Neural progenitor cell (in vitro differentiated cells): ENCODE measurements at regions not wholly inside any gene's neighbourhood (a gene's known extent, or its start where the extent isn't known, plus 50 kb on each side); places are given as distances from the start of the nearest gene placed in this dataset.

Source experiments
- DNase-seq: peaks from one replicate; pipeline ENCODE4 v3.0.0-alpha.2; 2016; ENCODE audit warnings: low spot score
- H2AFZ ChIP-seq: fragments of 200-600 bp; sonication (generic); replicated peaks from 2 replicates; pipeline ENCODE4 v1.6.1; 2016; ENCODE audit warnings: antibody characterized with exemption
- H3F3A ChIP-seq: fragments of 200-600 bp; sonication (generic); 2 replicates; pipeline ENCODE4 v1.6.1; 2016; ENCODE audit warnings: antibody characterized with exemption, low read depth
- H3K27ac ChIP-seq: fragments of 200-600 bp; sonication (generic); 2 replicates; pipeline ENCODE4 v1.5.1; 2016; ENCODE audit warnings: mild to moderate bottlenecking
- H3K27me3 ChIP-seq: fragments of 200-600 bp; sonication (generic); 2 replicates; pipeline ENCODE4 v1.6.1; 2016; ENCODE audit warnings: mild to moderate bottlenecking, moderate library complexity
- H3K36me3 ChIP-seq: fragments of 200-600 bp; sonication (generic); 2 replicates; pipeline ENCODE4 v1.5.1; 2016
- H3K4me1 ChIP-seq: fragments of 200-600 bp; sonication (generic); 2 replicates; pipeline ENCODE4 v1.6.1; 2016; ENCODE audit warnings: mixed run types
- H3K4me2 ChIP-seq: fragments of 200-600 bp; sonication (generic); 2 replicates; pipeline ENCODE4 v1.6.1; 2016
- H3K4me3 ChIP-seq: fragments of 200-600 bp; sonication (generic); 2 replicates; pipeline ENCODE4 v1.5.1; 2016
- H3K79me2 ChIP-seq: fragments of 200-600 bp; sonication (generic); 2 replicates; pipeline ENCODE4 v1.6.1; 2016; ENCODE audit warnings: low read depth
- H3K9ac ChIP-seq: fragments of 200-600 bp; sonication (generic); 2 replicates; pipeline ENCODE4 v1.6.1; 2016
- H3K9me3 ChIP-seq: fragments of 200-600 bp; sonication (generic); 2 replicates; pipeline ENCODE4 v1.5.1; 2016; ENCODE audit warnings: low read depth
- H4K20me1 ChIP-seq: fragments of 200-600 bp; sonication (generic); 2 replicates; pipeline ENCODE4 v1.6.1; 2016; ENCODE audit warnings: low read depth
- H3K27ac Mint-ChIP-seq: 3 replicates; pipeline ENCODE4 v1.8.0; 2021; ENCODE audit warnings: mixed read lengths
- H3K27me3 Mint-ChIP-seq: 2 replicates; pipeline ENCODE4 v1.8.0; 2022; ENCODE audit warnings: low read depth, mild to moderate bottlenecking, inconsistent platforms, moderate library complexity, mixed read lengths; ENCODE audit not compliant: insufficient read depth
- H3K36me3 Mint-ChIP-seq: 3 replicates; pipeline ENCODE4 v1.8.0; 2021; ENCODE audit warnings: mixed read lengths
- H3K4me1 Mint-ChIP-seq: 3 replicates; pipeline ENCODE4 v1.8.0; 2021; ENCODE audit warnings: mixed read lengths
- H3K4me3 Mint-ChIP-seq: 3 replicates; pipeline ENCODE4 v1.8.0; 2021; ENCODE audit warnings: mild to moderate bottlenecking, moderate library complexity, mixed read lengths
- H3K9me3 Mint-ChIP-seq: 3 replicates; pipeline ENCODE4 v1.8.0; 2020; ENCODE audit warnings: mixed read lengths
- CTCF ChIP-seq: fragments of 200-600 bp; sonication (generic); IDR thresholded peaks from 2 replicates; pipeline ENCODE4 v1.5.1; 2017; ENCODE audit warnings: antibody characterized with exemption, mild to moderate bottlenecking
- EZH2 ChIP-seq: fragments of 200-600 bp; sonication (generic); IDR thresholded peaks from 2 replicates; pipeline ENCODE4 v1.6.1; 2017; ENCODE audit warnings: antibody characterized with exemption, mild to moderate bottlenecking, moderate library complexity
- EZH2phosphoT487 ChIP-seq: fragments of 200-600 bp; sonication (generic); IDR thresholded peaks from 2 replicates; pipeline ENCODE4 v1.6.1; 2017; ENCODE audit warnings: antibody characterized with exemption

GRCh38 chr2:16228471-16228870, 288.1 kb downstream of the MYCN start:
- H3K36me3 Mint-ChIP-seq: no peaks in the 10 kb centered on the region
- H3K4me3 ChIP-seq: no peak overlapping the region

GRCh38 chr2:16227811-16228462, 287.6 kb downstream of the MYCN start:
- H3K9me3 ChIP-seq: no peaks in the 10 kb centered on the region
- no peaks in the 10 kb centered on the region for H3K36me3 ChIP-seq
- H3K4me1 ChIP-seq: peaks cover 40% of the 10 kb centered on the region
- H3K9me3 Mint-ChIP-seq: no peaks in the 10 kb centered on the region
- no peak overlapping the region for H3K4me3 ChIP-seq
- H3F3A ChIP-seq: peaks cover 40% of the 10 kb centered on the region
- H3K9ac ChIP-seq: no peak overlapping the region
- H3K4me2 ChIP-seq: peak overlapping the region; percentile 48
- H3K27me3 Mint-ChIP-seq: peaks cover 8% of the 10 kb centered on the region
- H3K27me3 ChIP-seq: no peaks in the 10 kb centered on the region
- peaks cover 4% of the 10 kb centered on the region for H4K20me1 ChIP-seq
- TF ChIP-seq CTCF (no peak), EZH2phosphoT487 (no peak), EZH2 (no peak)
- no peak overlapping the region for H3K27ac ChIP-seq
- H3K36me3 Mint-ChIP-seq: no peaks in the 10 kb centered on the region
- peaks cover 46% of the 10 kb centered on the region for H3K4me1 Mint-ChIP-seq
- no peak overlapping the region for H3K4me3 Mint-ChIP-seq
- H2AFZ ChIP-seq: no peak overlapping the region
- H3K27ac Mint-ChIP-seq: no peak overlapping the region
- H3K79me2 ChIP-seq: no peaks in the 10 kb centered on the region
- no peak for DNase-seq

More at GRCh38 chr2:16228471-16228870, 288.1 kb downstream of the MYCN start:
- Histone ChIP-seq H3K79me2 (no peaks in the 10 kb centered on the region), H3K27me3 (no peaks in the 10 kb centered on the region), H3K9me3 (no peaks in the 10 kb centered on the region), H3K4me1 (peaks cover 34% of the 10 kb centered on the region), H3K36me3 (no peaks in the 10 kb centered on the region), H4K20me1 (peaks cover 3% of the 10 kb centered on the region), H3F3A (peaks cover 34% of the 10 kb centered on the region), H2AFZ (no peak overlapping the region), H3K9ac (no peak overlapping the region), H3K27ac (no peak overlapping the region), H3K4me2 (no peak overlapping the region)
- H3K27ac Mint-ChIP-seq: peak overlapping the region; percentile 7
- H3K27me3 Mint-ChIP-seq: peaks cover 6% of the 10 kb centered on the region
- TF ChIP-seq EZH2: no peak
- no peak for TF ChIP-seq EZH2phosphoT487
- TF ChIP-seq CTCF: no peak
- DNase-seq: no peak
- no peak overlapping the region for H3K4me3 Mint-ChIP-seq
- H3K4me1 Mint-ChIP-seq: peaks cover 41% of the 10 kb centered on the region
- no peaks in the 10 kb centered on the region for H3K9me3 Mint-ChIP-seq

- H3K79me2 ChIP-seq: no peaks in the 10 kb centered on the region
- peaks cover 7% of the 10 kb centered on the region for H4K20me1 ChIP-seq
- peaks cover 55% of the 10 kb centered on the region for H3K4me1 Mint-ChIP-seq
- peaks cover 12% of the 10 kb centered on the region for H3K27me3 Mint-ChIP-seq
- H3K27ac Mint-ChIP-seq: no peak overlapping the region
- no peaks in the 10 kb centered on the region for H3K27me3 ChIP-seq
- H3K36me3 Mint-ChIP-seq: no peaks in the 10 kb centered on the region
- H3K4me3 Mint-ChIP-seq: no peak overlapping the region
- DNase-seq: peak; percentile 83
- H3K4me1 ChIP-seq: peaks cover 48% of the 10 kb centered on the region
- no peaks in the 10 kb centered on the region for H3K9me3 ChIP-seq
- H3K9me3 Mint-ChIP-seq: peaks cover 3% of the 10 kb centered on the region
- TF ChIP-seq CTCF (no peak), EZH2phosphoT487 (no peak)
- H3F3A ChIP-seq: peaks cover 48% of the 10 kb centered on the region
- no peak overlapping the region for H3K4me3 ChIP-seq
- no peak overlapping the region for H3K27ac ChIP-seq
- H2AFZ ChIP-seq: no peak overlapping the region
- no peak overlapping the region for H3K9ac ChIP-seq
- H3K4me2 ChIP-seq: peak overlapping the region; percentile 48
- H3K36me3 ChIP-seq: no peaks in the 10 kb centered on the region
Observed at GRCh38 chr2:16226943-16227664, 286.8 kb downstream of the MYCN start.
